Dendritic cell treated with granulocyte-macrophage colony-stimulating factor and Interleukin-4, amounts not matched to agents 40 ng/mL and 50 ng/mL, for 4 days (primary cell): ENCODE measurements at regions not wholly inside any gene's neighbourhood (a gene's known extent, or its start where the extent isn't known, plus 50 kb on each side); places are given as distances from the start of the nearest gene placed in this dataset.
"Not testable (repeated sequence)": the region's sequence is repeated elsewhere in the genome, so short reads cannot be mapped to it uniquely, and the experiment has no call there.

ENCODE experiments used
- H3K27ac Mint-ChIP-seq: one replicate; pipeline ENCODE4 v1.8.0; 2022; ENCODE audit warnings: mild to moderate bottlenecking, mixed read lengths
- H3K27me3 Mint-ChIP-seq: one replicate; pipeline ENCODE4 v1.8.0; 2022; ENCODE audit warnings: mild to moderate bottlenecking, mixed read lengths
- H3K36me3 Mint-ChIP-seq: one replicate; pipeline ENCODE4 v1.8.0; 2022; ENCODE audit warnings: low read depth, mixed read lengths
- H3K4me1 Mint-ChIP-seq: one replicate; pipeline ENCODE4 v1.8.0; 2022; ENCODE audit warnings: low read depth, mixed read lengths
- H3K4me3 Mint-ChIP-seq: one replicate; pipeline ENCODE4 v1.8.0; 2022; ENCODE audit warnings: mild to moderate bottlenecking, moderate library complexity, mixed read lengths
- H3K9me3 Mint-ChIP-seq: one replicate; pipeline ENCODE4 v1.8.0; 2022; ENCODE audit warnings: mixed read lengths
- intact Hi-C: fragments of 100-400 bp; cut with micrococcal nuclease; formaldehyde crosslinking; loops from one replicate; pipeline ENCODE4 v1.15.0; 2022

DNA sequence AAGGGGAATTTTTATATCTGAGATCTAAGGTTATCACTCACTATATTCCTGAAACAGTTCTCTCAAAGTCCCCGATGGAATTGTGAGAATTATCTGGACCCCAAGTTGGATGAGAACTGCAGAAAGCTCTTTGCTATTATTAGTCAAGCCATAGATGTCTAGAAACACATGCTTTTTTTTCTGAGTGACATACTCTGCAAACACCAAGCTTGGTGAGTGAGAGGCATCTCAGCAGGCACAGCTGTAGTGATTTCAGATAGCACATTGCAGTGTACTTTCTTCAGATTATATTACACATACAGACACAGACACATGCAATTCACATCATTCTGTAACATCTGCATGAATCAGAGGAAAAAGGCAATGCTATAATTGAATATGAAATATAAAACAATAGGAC lies 111.1 kb upstream of the UFL1 start:
- no peaks in the 10 kb centered on the region for H3K4me1 Mint-ChIP-seq
- no peaks in the 10 kb centered on the region for H3K27me3 Mint-ChIP-seq
- H3K4me3 Mint-ChIP-seq = no peak overlapping the region
- H3K27ac Mint-ChIP-seq = no peak overlapping the region
- H3K9me3 Mint-ChIP-seq = peaks cover 24% of the 10 kb centered on the region
- intact Hi-C loops = no loop called here
- H3K36me3 Mint-ChIP-seq = no peaks in the 10 kb centered on the region

- Mint-ChIP-seq H3K9me3 (peaks cover 37% of the 10 kb centered on the region), H3K4me3 (no peak overlapping the region), H3K4me1 (no peaks in the 10 kb centered on the region), H3K27me3 (no peaks in the 10 kb centered on the region), H3K27ac (no peak overlapping the region), H3K36me3 (no peaks in the 10 kb centered on the region)
- intact Hi-C loops = no loop called here
Observed at GRCh38 chr6:96420294-96420693, 101.3 kb upstream of the UFL1 start.

DNA sequence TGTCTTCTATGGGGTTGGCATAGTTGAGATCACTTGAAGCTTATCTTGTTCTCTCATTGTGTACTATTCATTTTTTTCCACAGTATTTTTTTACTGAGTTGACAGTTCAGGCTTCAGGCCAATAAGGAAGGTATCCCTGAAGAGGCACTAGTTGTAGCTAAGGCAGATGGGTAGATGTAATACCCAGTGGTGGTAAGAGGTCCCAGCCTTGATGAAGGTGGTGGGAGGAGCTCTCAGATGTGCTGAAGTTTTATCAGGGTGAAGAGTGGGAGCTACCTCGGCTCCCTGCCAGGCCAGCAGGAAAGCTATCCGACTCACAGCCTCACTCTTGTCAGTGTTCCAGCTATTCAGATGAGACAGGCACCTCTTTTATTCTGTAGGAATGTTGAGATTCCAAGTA lies 87.7 kb upstream of the UFL1 start:
- H3K9me3 Mint-ChIP-seq = peaks cover 47% of the 10 kb centered on the region
- no peaks in the 10 kb centered on the region for H3K27me3 Mint-ChIP-seq
- no peak overlapping the region for H3K27ac Mint-ChIP-seq
- no peaks in the 10 kb centered on the region for H3K36me3 Mint-ChIP-seq
- no peaks in the 10 kb centered on the region for H3K4me1 Mint-ChIP-seq
- intact Hi-C loops = no loop called here
- H3K4me3 Mint-ChIP-seq = no peak overlapping the region

GRCh38 chr6:96436398-96436797 lies 85.2 kb upstream of the UFL1 start:
- Mint-ChIP-seq H3K27me3 (no peaks in the 10 kb centered on the region), H3K27ac (no peak overlapping the region), H3K4me1 (no peaks in the 10 kb centered on the region), H3K9me3 (peaks cover 56% of the 10 kb centered on the region), H3K4me3 (no peak overlapping the region), H3K36me3 (no peaks in the 10 kb centered on the region)
- intact Hi-C loops = no loop called here

- H3K4me3 Mint-ChIP-seq, H3K27me3 Mint-ChIP-seq, intact Hi-C loops, H3K36me3 Mint-ChIP-seq, H3K4me1 Mint-ChIP-seq, H3K27ac Mint-ChIP-seq: not testable (repeated sequence)
- H3K9me3 Mint-ChIP-seq = peaks cover 56% of the 10 kb centered on the region
Observed at GRCh38 chr6:96437228-96437627, 84.4 kb upstream of the UFL1 start.

GRCh38 chr6:96450082-96450769 lies 71.4 kb upstream of the UFL1 start:
- Mint-ChIP-seq H3K36me3 (no peaks in the 10 kb centered on the region), H3K4me3 (no peak overlapping the region), H3K27me3 (no peaks in the 10 kb centered on the region), H3K27ac (no peak overlapping the region), H3K9me3 (peaks cover 14% of the 10 kb centered on the region), H3K4me1 (no peaks in the 10 kb centered on the region)
- intact Hi-C loops = no loop called here

- Mint-ChIP-seq H3K9me3 (peaks cover 10% of the 10 kb centered on the region), H3K27me3 (no peaks in the 10 kb centered on the region), H3K4me1 (no peaks in the 10 kb centered on the region), H3K4me3 (no peak overlapping the region), H3K27ac (no peak overlapping the region), H3K36me3 (no peaks in the 10 kb centered on the region)
- intact Hi-C loops = no loop called here
Observed at GRCh38 chr6:96450770-96451130, 70.9 kb upstream of the UFL1 start.

- H3K4me1 Mint-ChIP-seq = no peaks in the 10 kb centered on the region
Observed at GRCh38 chr6:96458771-96459170, 62.8 kb upstream of the UFL1 start.

GRCh38 chr6:96460052-96460700 lies 61.4 kb upstream of the UFL1 start:
- no peaks in the 10 kb centered on the region for H3K36me3 Mint-ChIP-seq
- H3K27ac Mint-ChIP-seq = no peak overlapping the region
- intact Hi-C loops = no loop called here
- no peak overlapping the region for H3K4me3 Mint-ChIP-seq
- no peaks in the 10 kb centered on the region for H3K4me1 Mint-ChIP-seq
- no peaks in the 10 kb centered on the region for H3K27me3 Mint-ChIP-seq
- H3K9me3 Mint-ChIP-seq = no peaks in the 10 kb centered on the region

More at GRCh38 chr6:96458771-96459170, 62.8 kb upstream of the UFL1 start:
- Mint-ChIP-seq H3K4me3 (no peak overlapping the region), H3K27ac (no peak overlapping the region), H3K9me3 (no peaks in the 10 kb centered on the region), H3K36me3 (no peaks in the 10 kb centered on the region), H3K27me3 (no peaks in the 10 kb centered on the region)
- intact Hi-C loops = no loop called here

DNA sequence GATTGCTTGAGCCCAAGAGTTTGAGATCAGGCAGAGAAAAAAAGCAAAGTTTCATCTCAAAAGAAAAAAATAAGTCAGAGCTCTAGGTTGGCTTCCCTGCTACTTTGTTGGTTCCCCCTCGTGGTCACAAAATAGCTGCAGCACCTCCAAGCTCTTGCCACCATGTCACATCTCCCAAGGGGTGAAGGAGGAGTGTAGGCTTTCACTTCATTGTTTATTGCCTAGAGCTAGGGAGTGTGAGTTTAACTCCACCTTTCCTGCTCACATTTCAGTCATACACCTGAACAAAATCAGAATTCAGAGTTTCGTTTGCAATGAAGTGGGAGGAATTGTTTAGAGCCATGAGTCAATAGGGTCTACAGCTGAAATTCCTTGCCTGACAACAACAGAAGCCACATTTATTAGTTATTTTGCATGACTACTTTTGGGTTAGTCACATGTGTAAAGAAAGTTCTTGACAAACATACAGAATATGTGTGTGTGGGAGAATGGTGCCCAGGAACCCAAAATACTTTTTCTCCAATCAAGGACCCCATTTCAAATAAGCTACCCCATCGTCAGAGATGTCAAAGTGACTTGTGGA lies 56.2 kb upstream of the UFL1 start:
- no peak overlapping the region for H3K4me3 Mint-ChIP-seq
- intact Hi-C loops = no loop called here
- H3K27ac Mint-ChIP-seq = no peak overlapping the region

DNA sequence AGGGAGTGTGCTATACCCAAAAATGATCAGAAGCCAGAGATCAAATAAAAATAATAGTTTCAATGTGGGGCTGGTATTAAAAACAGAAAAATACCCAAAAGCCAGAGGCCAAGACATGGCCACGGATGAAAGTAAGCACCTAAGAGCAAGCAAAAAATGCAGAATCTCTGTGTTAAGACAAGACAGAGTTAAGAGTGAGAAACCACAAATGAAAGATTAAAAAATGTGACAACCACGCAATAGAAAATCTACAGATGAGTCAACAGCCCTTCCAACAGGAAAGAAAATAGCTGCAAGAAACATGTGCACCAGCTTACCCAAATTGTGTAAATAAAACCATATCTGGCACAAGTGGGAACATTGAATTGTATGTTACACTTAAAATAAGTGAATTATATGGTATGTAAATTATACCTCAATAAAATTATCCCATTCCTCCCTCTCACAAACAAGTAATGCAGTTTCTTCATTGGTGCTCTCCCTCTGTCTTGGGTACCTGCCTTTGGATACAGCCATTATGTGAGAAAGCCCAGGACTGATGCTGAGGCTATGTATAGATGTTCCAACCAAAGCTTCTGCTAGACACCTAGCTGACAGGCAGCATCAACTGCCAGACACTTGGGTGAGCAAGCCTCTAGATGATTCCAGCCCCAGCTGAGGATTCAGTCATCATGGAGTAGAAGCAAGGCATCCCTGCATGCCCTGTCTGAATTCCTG lies 55.3 kb upstream of the UFL1 start:
- Mint-ChIP-seq H3K36me3 (no peaks in the 10 kb centered on the region), H3K4me3 (no peak overlapping the region), H3K4me1 (no peaks in the 10 kb centered on the region), H3K27ac (no peak overlapping the region), H3K27me3 (no peaks in the 10 kb centered on the region), H3K9me3 (no peaks in the 10 kb centered on the region)
- intact Hi-C loops = no loop called here

More for the DNA sequence above, 56.2 kb upstream of the UFL1 start:
- no peaks in the 10 kb centered on the region for H3K36me3 Mint-ChIP-seq
- H3K9me3 Mint-ChIP-seq = no peaks in the 10 kb centered on the region
- H3K27me3 Mint-ChIP-seq = no peaks in the 10 kb centered on the region
- H3K4me1 Mint-ChIP-seq = no peaks in the 10 kb centered on the region

DNA sequence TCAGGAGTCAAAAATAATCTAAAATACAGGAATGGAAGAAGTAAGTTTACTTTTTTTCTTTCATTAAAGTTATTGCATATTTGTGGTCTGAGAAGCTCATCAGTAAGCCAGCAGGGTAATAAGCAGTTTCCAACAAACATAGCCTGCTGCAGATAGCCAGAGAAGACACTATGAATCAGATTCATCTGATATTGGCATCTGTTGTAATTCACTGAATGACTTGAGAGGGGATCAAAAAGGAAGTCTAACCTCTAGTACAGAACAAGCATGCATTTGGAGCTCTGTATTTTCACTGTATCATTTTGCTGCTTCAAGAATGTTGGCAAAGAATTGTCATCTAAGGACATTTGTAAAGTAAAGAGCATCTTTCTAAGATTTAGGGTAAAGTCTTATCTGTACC lies 53.8 kb upstream of the UFL1 start:
- no peaks in the 10 kb centered on the region for H3K4me1 Mint-ChIP-seq
- no peaks in the 10 kb centered on the region for H3K27me3 Mint-ChIP-seq
- intact Hi-C loops = no loop called here
- no peaks in the 10 kb centered on the region for H3K36me3 Mint-ChIP-seq
- H3K27ac Mint-ChIP-seq = no peak overlapping the region
- no peaks in the 10 kb centered on the region for H3K9me3 Mint-ChIP-seq
- H3K4me3 Mint-ChIP-seq = no peak overlapping the region

- no peaks in the 10 kb centered on the region for H3K4me1 Mint-ChIP-seq
- H3K9me3 Mint-ChIP-seq = no peaks in the 10 kb centered on the region
- no peak overlapping the region for H3K4me3 Mint-ChIP-seq
- H3K36me3 Mint-ChIP-seq = no peaks in the 10 kb centered on the region
- intact Hi-C loops = no loop called here
- H3K27ac Mint-ChIP-seq = no peak overlapping the region
- no peaks in the 10 kb centered on the region for H3K27me3 Mint-ChIP-seq
Observed at GRCh38 chr6:96468281-96468680, 53.3 kb upstream of the UFL1 start.

GRCh38 chr6:96468681-96469224 lies 52.9 kb upstream of the UFL1 start:
- Mint-ChIP-seq H3K4me3 (no peak overlapping the region), H3K36me3 (no peaks in the 10 kb centered on the region), H3K9me3 (no peaks in the 10 kb centered on the region), H3K27me3 (no peaks in the 10 kb centered on the region), H3K27ac (no peak overlapping the region), H3K4me1 (no peaks in the 10 kb centered on the region)
- intact Hi-C loops = no loop called here
